Naive thymus-derived CD4-positive, alpha-beta T cell (primary cell): ENCODE measurements at regions not wholly inside any gene's neighbourhood (a gene's known extent, or its start where the extent isn't known, plus 50 kb on each side); places are given as distances from the start of the nearest gene placed in this dataset.

Experiments used
- ATAC-seq: fragments of 150-1000 bp; cut with Tn5 transposase; 2 replicates; pipeline ENCODE4 v1.10.0; 2021; ENCODE audit warnings: mild to moderate bottlenecking, moderate library complexity
- CTCF ChIA-PET: fragments of 350-600 bp; sonication (Branson Sonifier 250); formaldehyde crosslinking; loops from one replicate; lab custom pipeline; 2021; ENCODE audit warnings: antibody characterized with exemption; lab: Charles Lee
- POLR2A ChIA-PET: fragments of 350-600 bp; sonication (Branson Sonifier 250); formaldehyde crosslinking; loops from one replicate; lab custom pipeline; 2021; ENCODE audit warnings: antibody characterized with exemption, inconsistent platforms; lab: Charles Lee
- DNase-seq, 9 donors: peaks; one replicate each; pipeline versions ENCODE4 v3.0.0 to v3.0.0-alpha.2; 2020 to 2022; ENCODE audit warnings: mixed read lengths in 1 of 9
- H3K27ac ChIP-seq: one replicate; pipeline ENCODE4 v1.7.0; 2013; ENCODE audit warnings: mild to moderate bottlenecking, low read depth, low read length, moderate library complexity
- H3K27me3 ChIP-seq, 2 donors: one replicate each; pipeline ENCODE4 v1.7.0; 2013; ENCODE audit warnings: low read length in 2 of 2, mild to moderate bottlenecking in 2 of 2, moderate library complexity in 2 of 2; ENCODE audit not compliant: control insufficient read depth in 2 of 2, insufficient read depth in 2 of 2
- H3K36me3 ChIP-seq, 3 experiments: 1 replicate in 2 of 3; 2 replicates in 1 of 3; pipeline ENCODE4 v1.7.0; 2013; ENCODE audit warnings: low read length in 3 of 3, mild to moderate bottlenecking in 3 of 3, moderate library complexity in 1 of 3; ENCODE audit not compliant: insufficient read depth in 3 of 3, control insufficient read depth in 2 of 3
- H3K4me1 ChIP-seq, 2 donors: one replicate each; pipeline ENCODE4 v1.7.0; 2013; ENCODE audit warnings: low read length in 2 of 2, mild to moderate bottlenecking in 2 of 2, moderate library complexity in 1 of 2; ENCODE audit not compliant: control insufficient read depth in 2 of 2, insufficient read depth in 2 of 2
- H3K4me3 ChIP-seq: 2 replicates; pipeline ENCODE4 v1.7.0; 2013; ENCODE audit warnings: mild to moderate bottlenecking, low read length
- H3K9me3 ChIP-seq, 3 experiments: 1 replicate in 2 of 3; 2 replicates in 1 of 3; pipeline ENCODE4 v1.7.0; 2013; ENCODE audit warnings: low read length in 3 of 3; ENCODE audit not compliant: control insufficient read depth in 2 of 3
- H3K27ac Mint-ChIP-seq, 9 donors: one replicate each; pipeline ENCODE4 v1.8.0; 2020 to 2022; ENCODE audit warnings: mixed read lengths in 9 of 9, mild to moderate bottlenecking in 8 of 9, moderate library complexity in 5 of 9, inconsistent platforms in 2 of 9
- H3K27me3 Mint-ChIP-seq, 5 donors: one replicate each; pipeline ENCODE4 v1.8.0; 2021 to 2022; ENCODE audit warnings: mixed read lengths in 5 of 5, mild to moderate bottlenecking in 1 of 5
- H3K36me3 Mint-ChIP-seq, 5 donors: one replicate each; pipeline ENCODE4 v1.8.0; 2020 to 2022; ENCODE audit warnings: mixed read lengths in 5 of 5, mild to moderate bottlenecking in 3 of 5, inconsistent platforms in 1 of 5
- H3K4me1 Mint-ChIP-seq, 7 donors: one replicate each; pipeline ENCODE4 v1.8.0; 2020 to 2022; ENCODE audit warnings: mixed read lengths in 7 of 7, mild to moderate bottlenecking in 3 of 7, inconsistent platforms in 1 of 7
- H3K4me3 Mint-ChIP-seq, 10 donors: one replicate each; pipeline ENCODE4 v1.8.0; 2020 to 2022; ENCODE audit warnings: mild to moderate bottlenecking in 10 of 10, mixed read lengths in 10 of 10, moderate library complexity in 6 of 10, inconsistent platforms in 2 of 10
- H3K9me3 Mint-ChIP-seq, 11 donors: one replicate each; pipeline ENCODE4 v1.8.0; 2020 to 2022; ENCODE audit warnings: mixed read lengths in 11 of 11, mild to moderate bottlenecking in 4 of 11, inconsistent platforms in 1 of 11, moderate library complexity in 1 of 11
- intact Hi-C, 2 donors: fragments of 100-400 bp; cut with micrococcal nuclease; formaldehyde crosslinking; loops; one replicate each; pipeline ENCODE4 v1.15.1; 2023

DNA sequence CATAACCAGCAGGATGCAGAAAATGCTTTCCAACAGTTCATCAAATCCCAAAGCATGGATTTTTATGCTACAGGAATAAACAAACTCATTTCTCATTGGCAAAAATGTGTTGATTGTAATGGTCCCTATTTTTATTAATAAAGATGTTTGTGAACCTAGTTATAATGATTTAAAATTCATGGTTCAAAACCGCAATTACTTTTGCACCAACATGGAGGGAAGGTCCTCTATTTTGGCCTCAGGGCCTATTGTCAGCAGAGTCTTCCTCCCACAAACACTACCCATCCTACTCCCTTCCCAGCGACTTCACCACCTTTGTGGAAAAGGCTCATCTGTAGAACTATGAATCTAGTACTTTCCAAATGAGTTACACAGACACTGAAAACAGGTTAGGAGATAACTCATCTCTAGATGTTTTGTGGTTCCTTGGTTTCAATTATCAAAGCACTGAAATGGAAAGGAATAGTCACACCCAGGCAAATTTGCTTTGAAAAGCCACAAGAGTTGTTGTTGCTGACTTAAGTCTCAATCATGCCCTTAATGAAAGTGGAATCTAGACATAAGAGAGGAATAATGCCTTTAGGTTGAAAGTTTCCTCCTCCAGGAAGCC lies 59.4 kb upstream of the FRMD4A start:
- Mint-ChIP-seq H3K4me1 (peaks cover 14 to 45% (median 38%) of the 10 kb centered on the region in 7 donors), H3K4me3 (peak overlapping the region in 8 of 10 donors; percentile 22 to 67 (median 44)), H3K9me3 (peaks cover 0 to 19% (median 4%) of the 10 kb centered on the region in 11 donors), H3K27me3 (peaks cover 0 to 48% (median 0%) of the 10 kb centered on the region in 5 donors), H3K27ac (peak overlapping the region in 6 of 9 donors; percentile 1 to 46 (median 31)), H3K36me3 (peaks cover 0 to 4% (median 0%) of the 10 kb centered on the region in 5 donors)
- CTCF ChIA-PET: no interaction called here
- Histone ChIP-seq H3K4me1 (peaks cover 0 to 23% of the 10 kb centered on the region in 2 donors), H3K9me3 (peaks cover 0 to 4% (median 0%) of the 10 kb centered on the region in 3 experiments), H3K4me3 (no peak overlapping the region), H3K36me3 (no peaks in the 10 kb centered on the region), H3K27ac (no peak overlapping the region), H3K27me3 (no peaks in the 10 kb centered on the region)
- DNase-seq (peak in 8 of 9 donors; percentile 12 to 60 (median 32)), ATAC-seq (peak; percentile 57)
- intact Hi-C loops: loop anchor here (1.0 to 10.0 kb wide), 2 partner anchors 8 to 205 kb away; no protein-coding TSS in a partner anchor
- POLR2A ChIA-PET: no interaction called here

DNA sequence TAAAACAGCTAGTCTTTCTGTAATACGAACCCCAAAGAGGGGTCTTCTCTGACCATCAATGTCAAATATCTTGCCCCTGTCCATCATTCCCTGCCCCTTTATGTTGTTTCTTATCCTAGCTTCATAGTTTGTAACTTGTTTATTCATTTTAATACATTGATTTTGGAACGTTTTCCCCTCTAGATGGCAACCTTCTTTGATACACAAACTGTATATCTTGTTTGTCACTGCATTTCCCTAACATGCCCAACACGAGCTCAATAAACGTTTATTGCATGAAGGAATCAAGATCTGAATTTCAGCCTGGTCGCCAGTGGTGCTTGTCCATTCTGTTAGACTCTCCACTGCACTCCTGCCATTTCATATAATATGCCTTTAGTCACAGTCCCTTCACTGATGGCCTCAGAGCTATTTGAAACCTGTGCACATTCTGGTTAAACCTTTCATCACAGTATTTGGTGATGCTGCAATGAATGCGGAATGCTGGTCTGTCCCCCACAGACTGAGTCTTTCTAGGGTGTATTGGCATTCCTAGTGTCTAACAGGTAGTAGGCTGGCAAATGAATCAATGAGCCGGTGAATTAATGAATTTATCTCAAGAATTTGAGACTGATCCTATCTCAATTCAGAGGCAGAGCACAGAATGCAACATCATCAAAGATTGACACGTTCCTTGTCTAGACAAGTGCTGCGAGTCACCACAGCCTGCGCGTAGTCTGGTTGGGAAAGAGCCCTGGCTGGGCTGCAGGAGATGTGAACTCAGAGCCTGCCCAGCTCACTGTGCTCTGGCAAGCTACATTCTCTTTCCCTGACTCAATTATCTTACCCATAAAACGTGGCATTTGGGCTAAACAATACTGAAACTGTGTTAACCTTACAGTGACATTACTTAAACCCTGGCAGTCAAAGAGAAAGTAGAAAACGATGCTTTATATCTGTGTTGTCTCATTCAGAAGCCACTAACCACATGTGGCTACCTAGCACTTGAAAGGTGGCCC lies 55.2 kb upstream of the FRMD4A start:
- H3K4me3 ChIP-seq: no peak overlapping the region
- Mint-ChIP-seq H3K36me3 (no peaks in the 10 kb centered on the region), H3K4me3 (peak overlapping the region in 2 of 10 donors; percentile 7 to 28), H3K27me3 (peaks cover 0 to 50% (median 0%) of the 10 kb centered on the region in 5 donors), H3K9me3 (peaks cover 0 to 2% (median 0%) of the 10 kb centered on the region in 11 donors), H3K27ac (peak overlapping the region in 3 of 9 donors; percentile 7 to 36 (median 23)), H3K4me1 (peaks cover 24 to 75% (median 63%) of the 10 kb centered on the region in 7 donors)
- POLR2A ChIA-PET: no interaction called here
- DNase-seq: no peak
- intact Hi-C loops: loop anchor here in 1 of 2 donors (10.0 kb wide), 1 partner anchor 201 kb away; no protein-coding TSS in a partner anchor
- H3K27me3 ChIP-seq: peaks cover 0 to 3% of the 10 kb centered on the region in 2 donors
- H3K36me3 ChIP-seq: no peaks in the 10 kb centered on the region
- no peak overlapping the region for H3K27ac ChIP-seq
- H3K4me1 ChIP-seq: peaks cover 0 to 50% of the 10 kb centered on the region in 2 donors
- H3K9me3 ChIP-seq: no peaks in the 10 kb centered on the region
- CTCF ChIA-PET: no interaction called here
- no peak for ATAC-seq

DNA sequence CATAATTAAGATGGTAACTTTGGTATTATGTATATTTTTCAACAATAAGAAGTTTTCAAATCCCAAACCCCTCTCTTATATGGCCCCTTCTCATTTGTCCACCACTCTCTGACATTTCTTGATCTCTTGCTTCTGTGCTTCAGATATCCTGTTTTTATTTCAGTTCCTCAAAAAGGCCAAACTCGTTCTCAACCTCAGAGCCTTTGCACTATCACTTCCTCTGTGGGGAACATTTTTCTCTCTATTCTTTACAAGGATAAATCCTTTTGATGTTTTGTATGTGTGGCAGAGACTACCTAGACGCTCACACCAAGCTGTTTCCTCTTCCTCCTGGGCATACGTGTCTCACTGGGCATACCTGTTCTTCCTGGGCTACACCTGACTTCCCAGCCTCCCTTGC lies 54.2 kb upstream of the FRMD4A start:
- Mint-ChIP-seq H3K36me3 (no peaks in the 10 kb centered on the region), H3K4me1 (peaks cover 16 to 66% (median 53%) of the 10 kb centered on the region in 7 donors), H3K9me3 (peaks cover 0 to 2% (median 0%) of the 10 kb centered on the region in 11 donors), H3K4me3 (peak overlapping the region in 4 of 10 donors; percentile 10 to 56 (median 29)), H3K27ac (peak overlapping the region in 2 of 9 donors; percentile 25 to 52), H3K27me3 (peaks cover 0 to 47% (median 0%) of the 10 kb centered on the region in 5 donors)
- Histone ChIP-seq H3K4me3 (no peak overlapping the region), H3K9me3 (no peaks in the 10 kb centered on the region), H3K27me3 (peaks cover 0 to 3% of the 10 kb centered on the region in 2 donors), H3K4me1 (peaks cover 0 to 42% of the 10 kb centered on the region in 2 donors), H3K27ac (no peak overlapping the region), H3K36me3 (no peaks in the 10 kb centered on the region)
- DNase-seq: no peak
- ATAC-seq: no peak
- intact Hi-C loops: loop anchor here in 1 of 2 donors (10.0 kb wide), 1 partner anchor 200 kb away; no protein-coding TSS in a partner anchor
- POLR2A ChIA-PET: no interaction called here
- CTCF ChIA-PET: no interaction called here

DNA sequence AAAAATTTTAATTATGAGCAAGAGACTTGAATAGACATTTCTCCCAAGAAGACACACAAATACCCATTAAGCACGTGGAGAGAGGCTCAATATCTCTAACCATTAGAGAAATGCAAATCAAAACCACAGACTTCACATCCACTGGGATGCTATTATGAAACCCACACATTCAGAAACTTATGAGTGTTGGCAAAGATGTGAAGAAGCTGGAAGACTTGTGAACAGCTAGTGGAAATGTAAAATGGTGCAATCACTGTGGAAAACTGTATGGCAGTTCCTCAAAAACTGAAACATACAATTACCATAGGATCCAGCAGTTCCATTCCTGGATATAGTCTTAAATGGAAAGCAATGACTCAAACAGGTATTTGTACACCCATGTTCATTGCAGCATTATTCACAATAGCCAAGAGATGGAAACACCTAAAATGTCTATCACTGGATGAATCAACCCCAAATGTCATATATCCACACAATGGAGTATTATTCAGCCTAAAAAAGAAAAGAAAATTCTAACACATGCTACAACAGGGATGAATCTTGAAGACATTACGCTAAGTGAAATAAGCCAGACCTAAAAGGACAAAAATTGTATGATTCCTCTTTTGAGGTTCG lies 53.5 kb upstream of the FRMD4A start:
- no peaks in the 10 kb centered on the region for H3K9me3 ChIP-seq
- no peaks in the 10 kb centered on the region for H3K36me3 ChIP-seq
- Mint-ChIP-seq H3K4me3 (peak overlapping the region in 2 of 10 donors; percentile 28 to 30), H3K4me1 (peaks cover 14 to 65% (median 47%) of the 10 kb centered on the region in 7 donors), H3K27ac (no peak overlapping the region), H3K27me3 (peaks cover 0 to 43% (median 0%) of the 10 kb centered on the region in 5 donors), H3K36me3 (no peaks in the 10 kb centered on the region), H3K9me3 (peaks cover 0 to 2% (median 0%) of the 10 kb centered on the region in 11 donors)
- CTCF ChIA-PET: interaction anchor here (0.7 kb wide), 1 partner anchor 113 kb away, joined by 5 read pairs; no protein-coding TSS in a partner anchor
- H3K27ac ChIP-seq: no peak overlapping the region
- ATAC-seq (no peak), DNase-seq (no peak)
- H3K27me3 ChIP-seq: peaks cover 0 to 3% of the 10 kb centered on the region in 2 donors
- intact Hi-C loops: loop anchor here in 1 of 2 donors (10.0 kb wide), 1 partner anchor 199 kb away; no protein-coding TSS in a partner anchor
- no peak overlapping the region for H3K4me3 ChIP-seq
- H3K4me1 ChIP-seq: peaks cover 0 to 35% of the 10 kb centered on the region in 2 donors
- POLR2A ChIA-PET: interaction anchor here (0.5 to 0.6 kb wide), 2 partner anchors 25 to 493 kb away, joined by 3 to 4 read pairs; no protein-coding TSS in a partner anchor

DNA sequence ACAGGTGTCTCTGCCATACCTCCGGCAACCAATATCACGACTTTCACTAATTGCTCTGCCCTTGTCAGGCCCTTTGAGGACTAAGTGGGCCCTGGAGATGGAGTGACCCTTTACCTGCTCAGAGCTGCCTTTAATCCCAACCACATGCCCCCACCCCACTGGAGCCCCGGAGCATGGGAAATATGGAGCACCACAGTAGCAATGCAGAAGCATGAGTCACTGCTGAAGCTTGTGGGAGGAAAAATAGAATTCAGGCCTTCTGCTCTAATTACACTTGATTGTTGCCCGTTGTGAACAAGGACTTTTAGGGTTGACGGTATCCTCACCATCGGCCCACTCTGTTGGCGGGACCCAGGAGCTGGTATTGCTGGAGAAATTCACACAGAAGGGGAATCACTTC lies 52.5 kb upstream of the FRMD4A start:
- ChIA-PET POLR2A (no interaction called here), CTCF (interaction anchor here (0.6 kb wide), 2 partner anchors 99 to 180 kb away, joined by 3 to 4 read pairs; no protein-coding TSS in a partner anchor)
- no peaks in the 10 kb centered on the region for H3K36me3 ChIP-seq
- no peak overlapping the region for H3K4me3 ChIP-seq
- H3K36me3 Mint-ChIP-seq: no peaks in the 10 kb centered on the region
- peak overlapping the region in 1 of 9 donors; percentile 17 for H3K27ac Mint-ChIP-seq
- no peaks in the 10 kb centered on the region for H3K9me3 ChIP-seq
- peaks cover 0 to 3% of the 10 kb centered on the region in 2 donors for H3K27me3 ChIP-seq
- H3K27me3 Mint-ChIP-seq: peaks cover 0 to 50% (median 0%) of the 10 kb centered on the region in 5 donors
- H3K4me3 Mint-ChIP-seq: no peak overlapping the region
- H3K4me1 Mint-ChIP-seq: peaks cover 12 to 64% (median 46%) of the 10 kb centered on the region in 7 donors
- H3K9me3 Mint-ChIP-seq: peaks cover 0 to 2% (median 0%) of the 10 kb centered on the region in 11 donors
- DNase-seq: no peak
- no peak for ATAC-seq
- no peak overlapping the region for H3K27ac ChIP-seq
- H3K4me1 ChIP-seq: peaks cover 0 to 40% of the 10 kb centered on the region in 2 donors
- intact Hi-C loops: loop anchor here in 1 of 2 donors (10.0 kb wide), 1 partner anchor 198 kb away; no protein-coding TSS in a partner anchor
